HG03558 (cell line): ENCODE measurements at regions not wholly inside any gene's neighbourhood (a gene's known extent, or its start where the extent isn't known, plus 50 kb on each side); places are given as distances from the start of the nearest gene placed in this dataset.

Experiments
- ATAC-seq: cut with Tn5 transposase; IDR thresholded peaks from one replicate; pipeline ENCODE4 v1.9.1; 2021; ENCODE audit warnings: moderate number of reproducible peaks; ENCODE audit not compliant: unreplicated experiment; ENCODE audit errors: extremely low read depth

GRCh38 chr20:24206995-24207394 lies 218.4 kb upstream of the GGTLC1 start:
- ATAC-seq, result no peak

GRCh38 chr20:24203526-24204183 lies 215.1 kb upstream of the GGTLC1 start:
- no peak for ATAC-seq

DNA sequence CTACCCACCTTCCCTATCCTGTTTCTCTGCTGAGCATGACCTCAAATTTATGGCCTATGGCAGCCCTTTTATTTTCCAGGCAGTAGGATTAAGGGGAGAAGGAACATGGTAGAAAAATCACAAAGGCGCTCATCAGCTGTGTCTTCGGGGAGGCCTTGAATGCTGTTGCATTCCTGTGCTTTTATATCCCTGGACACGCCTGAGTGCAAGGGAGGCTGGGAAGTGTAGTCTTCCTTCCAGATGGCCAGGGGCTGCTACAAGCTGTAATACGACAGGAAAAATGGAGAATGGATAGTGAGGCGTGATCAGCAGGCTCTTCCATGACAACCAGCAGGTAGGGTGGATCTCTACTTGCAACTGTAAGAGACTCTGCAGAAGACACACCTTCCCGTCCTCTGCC lies 210.9 kb upstream of the GGTLC1 start:
- ATAC-seq, result no peak

- ATAC-seq, result no peak
Observed at GRCh38 chr20:24194143-24194542, 205.6 kb upstream of the GGTLC1 start.

GRCh38 chr20:24190905-24191304 lies 202.3 kb upstream of the GGTLC1 start:
- no peak for ATAC-seq

DNA sequence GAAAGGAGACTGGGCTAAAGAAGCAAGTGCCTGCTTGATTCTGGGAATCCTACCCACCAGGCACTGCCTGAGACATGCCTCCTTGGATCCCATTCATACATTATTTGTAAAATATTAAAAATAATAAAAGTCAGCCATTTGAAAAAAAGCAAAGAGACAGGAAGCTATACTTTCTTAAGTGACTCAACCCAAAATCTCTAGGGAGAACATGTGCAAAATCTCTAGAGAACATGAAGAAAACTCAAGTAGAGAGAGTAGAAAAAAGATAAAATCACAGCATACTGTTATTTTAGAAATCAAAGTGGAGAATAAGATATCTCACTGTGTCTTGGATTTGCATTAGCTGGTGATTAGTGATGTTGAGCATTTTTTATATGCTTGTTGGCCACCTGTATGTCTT lies 197.2 kb upstream of the GGTLC1 start:
- ATAC-seq, result no peak

GRCh38 chr20:24181151-24181550 lies 192.6 kb upstream of the GGTLC1 start:
- no peak for ATAC-seq

DNA sequence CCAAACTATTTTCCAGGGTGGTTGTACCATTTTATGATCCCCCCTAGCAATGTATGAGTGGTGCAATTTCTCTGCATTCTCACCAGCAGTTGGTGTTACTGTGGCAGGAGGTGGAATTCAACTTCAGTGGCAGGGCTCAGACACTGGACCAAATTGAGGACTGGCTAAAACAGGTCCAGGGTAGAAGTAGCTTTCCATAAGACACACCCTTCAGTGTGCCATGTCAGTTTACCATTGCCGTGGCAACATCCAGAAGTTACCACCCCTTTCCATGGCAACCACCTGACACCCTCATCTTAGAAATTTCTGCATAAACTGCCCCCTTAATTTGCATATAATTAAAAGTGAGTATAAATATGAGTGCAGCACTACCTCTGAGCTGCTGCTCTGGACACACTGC lies 180.7 kb upstream of the GGTLC1 start:
- ATAC-seq, result no peak

DNA sequence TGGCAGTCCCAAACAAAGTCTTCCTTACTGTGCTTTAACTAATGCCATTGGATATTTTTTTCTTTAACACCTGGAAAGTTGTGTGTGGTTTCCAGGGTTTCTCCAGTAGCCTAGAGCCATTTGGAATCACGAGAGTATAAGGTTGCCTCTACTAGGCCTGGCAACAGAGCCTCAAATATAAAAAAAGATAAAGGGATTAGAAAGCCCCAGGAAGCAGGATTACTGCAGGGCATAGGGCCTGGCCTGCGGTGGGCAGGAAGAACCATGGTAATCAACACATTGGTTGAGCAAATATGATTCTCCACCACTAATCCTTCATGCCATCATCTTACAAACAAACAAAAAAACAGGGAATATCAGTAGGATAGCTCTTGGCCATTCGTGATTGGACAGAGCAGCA lies 177.8 kb upstream of the GGTLC1 start:
- ATAC-seq, result no peak

DNA sequence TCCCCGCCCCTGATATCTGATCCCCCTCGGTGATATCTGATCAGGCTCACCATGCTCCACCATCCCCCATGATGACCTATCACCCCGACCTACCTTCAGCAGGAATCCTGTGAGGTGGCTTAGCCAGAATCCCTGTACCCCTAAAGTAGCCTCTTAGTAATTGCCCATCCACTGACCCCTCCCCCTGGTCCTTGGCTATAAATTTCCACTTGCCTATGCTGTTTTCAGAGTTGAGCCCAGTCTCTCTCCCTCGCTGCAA lies 177.5 kb upstream of the GGTLC1 start:
- ATAC-seq, result no peak

GRCh38 chr20:24165301-24166122 lies 176.9 kb upstream of the GGTLC1 start:
- no peak for ATAC-seq

DNA sequence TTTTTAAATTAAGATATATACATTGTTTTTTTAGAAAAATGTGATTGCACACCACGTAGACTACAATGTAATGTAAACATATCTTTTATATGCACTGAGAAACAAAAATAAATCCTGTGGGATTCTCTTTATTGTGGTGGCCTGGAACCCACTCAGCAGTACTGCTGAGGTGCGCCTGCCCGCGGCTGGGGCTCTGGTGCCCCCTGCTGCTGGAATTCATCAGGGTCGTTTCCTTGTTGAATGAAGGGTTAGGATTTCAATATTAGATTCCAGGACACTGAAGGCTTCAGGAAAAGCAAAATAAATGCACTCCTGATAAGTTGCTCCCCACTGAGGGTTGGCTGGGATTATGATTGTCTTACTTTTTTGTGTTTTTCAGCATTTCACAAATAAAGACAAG lies 175.8 kb upstream of the GGTLC1 start:
- no peak for ATAC-seq

- ATAC-seq, result no peak
Observed at GRCh38 chr20:24163506-24163905, 174.9 kb upstream of the GGTLC1 start.

- ATAC-seq, result no peak
Observed at GRCh38 chr20:24160563-24161281, 172.1 kb upstream of the GGTLC1 start.

DNA sequence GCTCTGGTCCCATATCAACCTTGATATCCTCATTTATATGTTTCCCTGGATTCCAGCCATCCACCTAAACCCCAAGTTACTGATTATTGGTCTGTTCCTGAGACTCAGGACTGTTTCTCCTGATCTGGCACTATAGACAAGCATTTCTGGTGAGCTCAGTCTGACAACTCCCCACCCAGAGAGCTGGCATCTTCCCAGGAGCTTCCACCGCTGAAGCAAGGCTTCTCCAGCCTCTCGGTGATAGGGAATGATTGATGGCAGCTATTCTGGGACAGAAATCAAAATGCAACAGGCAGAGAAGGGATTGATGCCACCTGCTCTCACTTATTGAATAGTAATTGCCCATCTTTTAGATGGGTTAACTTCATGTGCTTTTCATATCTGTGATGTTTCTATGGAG lies 169.7 kb upstream of the GGTLC1 start:
- no peak for ATAC-seq

DNA sequence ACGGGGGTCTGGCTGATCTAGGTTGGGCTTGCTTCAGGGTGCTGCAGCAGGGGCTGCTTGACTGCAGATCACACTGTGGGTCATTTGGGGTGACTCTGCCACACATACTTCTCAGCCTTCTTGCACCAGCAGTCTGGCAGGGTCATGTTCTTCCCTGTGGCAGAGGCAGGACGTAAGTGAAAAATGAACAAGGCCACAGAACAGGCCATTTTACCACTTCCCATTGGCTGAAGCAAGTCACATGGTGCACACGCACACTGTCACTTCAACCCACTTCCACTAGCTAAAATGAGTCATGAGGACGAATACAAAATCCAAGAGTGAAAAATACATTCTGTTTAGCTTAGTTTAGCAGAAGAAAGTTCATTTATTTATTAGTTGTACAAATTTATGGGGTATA lies 168.6 kb upstream of the GGTLC1 start:
- no peak for ATAC-seq

DNA sequence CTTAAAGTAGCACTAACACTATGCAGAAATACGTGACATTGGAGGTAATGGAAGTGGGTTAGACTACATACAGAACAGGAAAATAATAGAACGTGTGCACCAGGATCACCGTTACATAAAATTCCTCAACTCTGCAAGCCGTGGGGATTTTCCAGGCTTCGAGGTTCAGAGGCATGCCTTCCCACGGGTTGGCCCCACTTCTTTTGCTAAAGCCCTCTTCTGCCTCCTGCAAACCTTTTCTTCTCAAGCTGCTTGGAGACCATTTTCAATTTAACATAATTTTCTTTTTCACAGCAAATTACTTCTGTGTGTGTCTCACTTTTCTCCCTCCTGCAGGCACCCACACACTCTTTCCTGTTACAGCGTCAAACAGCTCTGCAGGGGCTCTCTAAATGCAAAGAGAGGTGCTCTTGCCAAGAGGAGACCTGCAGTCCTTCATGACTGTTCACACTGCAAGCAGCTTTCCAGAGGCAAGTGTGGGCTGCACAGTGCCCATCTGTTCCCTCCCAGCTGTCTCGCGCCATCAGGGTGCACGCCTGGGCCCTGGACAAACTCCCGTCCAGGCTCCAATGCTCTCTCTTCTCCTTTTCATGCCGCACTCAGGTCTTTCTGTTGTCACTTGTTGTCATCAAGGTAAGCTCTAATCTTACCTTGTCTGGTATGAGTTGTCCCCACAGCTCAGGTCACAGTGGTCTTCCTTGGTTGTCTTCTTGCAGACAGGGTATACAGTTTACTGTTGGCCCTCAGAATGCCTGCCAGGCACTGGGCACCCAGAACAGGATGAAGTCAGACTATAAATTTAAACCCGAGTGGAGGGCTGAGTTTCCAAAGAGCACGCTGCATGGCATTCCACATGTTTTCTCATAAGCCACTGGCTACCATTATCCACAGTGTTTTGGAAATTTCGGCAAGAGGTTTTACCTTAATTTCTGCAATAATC lies 164.8 kb upstream of the GGTLC1 start:
- no peak for ATAC-seq

- no peak for ATAC-seq
Observed at GRCh38 chr20:24151621-24152294, 163.2 kb upstream of the GGTLC1 start.

- no peak for ATAC-seq
Observed at GRCh38 chr20:24150406-24150805, 161.8 kb upstream of the GGTLC1 start.

GRCh38 chr20:24149881-24150307 lies 161.3 kb upstream of the GGTLC1 start:
- ATAC-seq, result no peak
